GM12891 (cell line): ENCODE measurements at regions not wholly inside any gene's neighbourhood (a gene's known extent, or its start where the extent isn't known, plus 50 kb on each side); places are given as distances from the start of the nearest gene placed in this dataset.

Source experiments
- POLR2A ChIP-seq: IDR thresholded peaks from 2 replicates; pipeline ENCODE4 v1.6.1; 2011; ENCODE audit warnings: low read depth, low read length, control low read depth
- POLR2AphosphoS5 ChIP-seq: IDR thresholded peaks from 2 replicates; pipeline ENCODE4 v1.6.1; 2011; ENCODE audit warnings: low read depth, low read length, control low read depth

DNA sequence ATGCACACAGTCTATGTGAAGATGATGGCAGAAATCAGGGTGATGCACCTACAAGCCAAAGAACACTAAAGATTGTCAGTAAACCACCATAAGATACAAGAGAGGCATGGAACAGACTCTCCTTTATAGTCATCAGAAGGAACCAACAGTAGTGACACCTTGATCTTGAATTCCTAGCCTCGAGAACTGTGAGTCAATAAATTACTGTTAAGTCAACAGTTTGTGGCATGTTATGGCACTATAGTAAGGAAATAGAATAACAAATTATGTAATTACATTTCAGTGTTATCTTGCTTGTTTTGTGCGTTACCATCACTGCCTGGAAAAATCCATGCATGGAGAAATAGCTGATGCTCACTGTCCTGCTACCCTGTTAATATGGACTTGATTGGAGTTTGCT, 110.2 kb upstream of the LRP1B start:
- TF ChIP-seq POLR2A (no peak), POLR2AphosphoS5 (no peak)
